ENCODE measurements at regions not wholly inside any gene's neighbourhood (a gene's known extent, or its start where the extent isn't known, plus 50 kb on each side); places are given as distances from the start of the nearest gene placed in this dataset.
"Not testable (repeated sequence)": the region's sequence is repeated elsewhere in the genome, so short reads cannot be mapped to it uniquely, and the experiment has no call there.

- no peak for TF ChIP-seq CTCF (IDR thresholded peaks at IDR 0.05)
- no peak for TF ChIP-seq POLR2A (IDR thresholded peaks at IDR 0.05)
- Histone ChIP-seq H3K9me3 (no peaks in the 10 kb centered on the region), H3K36me3 (no peaks in the 10 kb centered on the region), H3K27ac (no peak overlapping the region), H3K4me3 (replicated peaks in 1 of 3) (no peak overlapping the region), H3K27me3 (no peaks in the 10 kb centered on the region), H3K4me1 (no peaks in the 10 kb centered on the region)
- intact Hi-C loops (cut with DNase I): no loop called here
- no peak for DNase-seq
- WGBS, 2 donors: 35 to 44% methylated on average over 4 of the region's 4 CpGs
Measured at GRCh38 chr10:25824050-25824449, 110.0 kb upstream of the MYO3A start.

- no peaks in the 10 kb centered on the region for H3K9me3 ChIP-seq
- WGBS, 2 donors: 21 to 32% methylated on average over 4 of the region's 4 CpGs
- no peak for DNase-seq
- H3K27me3 ChIP-seq: no peaks in the 10 kb centered on the region
- TF ChIP-seq CTCF (IDR thresholded peaks at IDR 0.05) (no peak), POLR2A (IDR thresholded peaks at IDR 0.05) (no peak)
- no peaks in the 10 kb centered on the region for H3K36me3 ChIP-seq
- intact Hi-C loops (cut with DNase I): no loop called here
- no peak overlapping the region for H3K27ac ChIP-seq
- H3K4me1 ChIP-seq: no peaks in the 10 kb centered on the region
- H3K4me3 ChIP-seq (replicated peaks in 1 of 3): no peak overlapping the region
Measured at GRCh38 chr10:25828475-25828874, 105.6 kb upstream of the MYO3A start.

- WGBS, 2 donors: 71 to 86% methylated on average over 1 of the region's 1 CpG
- Histone ChIP-seq H3K27ac (no peak overlapping the region), H3K4me3 (replicated peaks in 1 of 3) (no peak overlapping the region), H3K27me3 (no peaks in the 10 kb centered on the region), H3K4me1 (no peaks in the 10 kb centered on the region), H3K9me3 (no peaks in the 10 kb centered on the region), H3K36me3 (no peaks in the 10 kb centered on the region)
- no peak for DNase-seq
- intact Hi-C loops (cut with DNase I): no loop called here
- TF ChIP-seq POLR2A (IDR thresholded peaks at IDR 0.05): no peak
Measured at GRCh38 chr10:25831080-25831479, 102.9 kb upstream of the MYO3A start.

GRCh38 chr10:25839683-25840082, 94.3 kb upstream of the MYO3A start:
- 77% methylated on average over 3 of the region's 3 CpGs for WGBS, 2 donors
- Histone ChIP-seq H3K36me3 (no peaks in the 10 kb centered on the region), H3K4me3 (replicated peaks in 1 of 3) (no peak overlapping the region), H3K9me3 (no peaks in the 10 kb centered on the region), H3K27me3 (no peaks in the 10 kb centered on the region), H3K4me1 (no peaks in the 10 kb centered on the region), H3K27ac (no peak overlapping the region)
- no peak for TF ChIP-seq CTCF (IDR thresholded peaks at IDR 0.05)
- no peak for TF ChIP-seq POLR2A (IDR thresholded peaks at IDR 0.05)
- intact Hi-C loops (cut with DNase I): no loop called here
- DNase-seq: no peak

GRCh38 chr10:25840875-25841274, 93.2 kb upstream of the MYO3A start:
- H3K36me3 ChIP-seq; H3K4me3 ChIP-seq (replicated peaks in 1 of 3); intact Hi-C loops (cut with DNase I); H3K4me1 ChIP-seq; H3K9me3 ChIP-seq; H3K27ac ChIP-seq; H3K27me3 ChIP-seq; DNase-seq: not testable (repeated sequence)
- 94% methylated on average over 3 of the region's 3 CpGs for WGBS, 2 donors

- 76 to 82% methylated on average over 6 of the region's 6 CpGs for WGBS, 2 donors
- no peaks in the 10 kb centered on the region for H3K27me3 ChIP-seq
- no peaks in the 10 kb centered on the region for H3K4me1 ChIP-seq
- no peaks in the 10 kb centered on the region for H3K36me3 ChIP-seq
- H3K4me3 ChIP-seq (replicated peaks in 1 of 3): no peak overlapping the region
- H3K27ac ChIP-seq: no peak overlapping the region
- TF ChIP-seq POLR2A (IDR thresholded peaks at IDR 0.05) (no peak), CTCF (IDR thresholded peaks at IDR 0.05) (no peak)
- no peak for DNase-seq
- no peaks in the 10 kb centered on the region for H3K9me3 ChIP-seq
- intact Hi-C loops (cut with DNase I): no loop called here
Measured at GRCh38 chr10:25842146-25842545, 91.9 kb upstream of the MYO3A start.
